ENCODE measurements at regions not wholly inside any gene's neighbourhood (a gene's known extent, or its start where the extent isn't known, plus 50 kb on each side); places are given as distances from the start of the nearest gene placed in this dataset.

DNA sequence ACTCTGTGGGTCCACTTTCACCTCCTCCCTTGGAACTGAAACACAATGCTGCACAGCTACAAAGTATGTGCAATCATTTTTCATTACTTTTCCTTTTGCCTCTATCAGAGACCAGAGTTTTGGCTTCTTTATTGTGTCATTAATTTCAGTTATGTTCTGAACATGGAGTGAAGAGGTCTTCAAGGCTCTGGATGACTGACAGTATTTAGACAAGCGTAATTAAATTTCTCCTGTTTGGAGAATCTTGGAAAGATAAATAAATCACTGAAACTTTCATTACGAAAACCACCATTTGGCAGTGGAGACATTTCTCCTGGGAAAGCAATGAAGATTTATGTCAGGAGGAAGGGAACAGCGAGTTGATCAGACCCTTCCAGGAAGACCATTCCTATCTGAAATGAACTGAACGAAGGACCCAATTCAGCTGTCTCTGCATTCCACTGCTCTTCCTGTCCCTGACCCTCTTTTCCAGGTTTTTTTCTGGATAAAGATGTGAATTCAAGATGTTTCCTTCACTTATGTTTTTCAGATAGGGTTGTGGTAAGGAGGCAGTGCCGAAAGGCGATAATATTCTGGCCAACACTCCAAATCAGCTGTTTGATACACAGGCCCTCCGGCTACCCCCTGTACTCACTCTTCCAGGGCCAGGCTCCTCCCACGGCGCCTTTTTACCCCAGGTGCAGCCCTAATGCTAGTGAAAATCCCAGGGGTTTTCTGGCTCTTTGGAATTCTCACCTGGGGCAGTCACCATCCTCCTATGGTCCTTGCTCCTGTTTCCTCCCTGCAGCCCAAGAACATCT lies 77.2 kb upstream of the OSMR start:
- no peak for DNase-seq (ENCODE audit: low spot score)
- Mint-ChIP-seq H3K36me3 (ENCODE audit: low read depth) (no peaks in the 10 kb centered on the region), H3K9me3 (no peaks in the 10 kb centered on the region), H3K27ac (no peak overlapping the region), H3K27me3 (ENCODE audit: low read depth) (no peaks in the 10 kb centered on the region), H3K4me1 (ENCODE audit: low read depth) (no peaks in the 10 kb centered on the region), H3K4me3 (no peak overlapping the region)

DNA sequence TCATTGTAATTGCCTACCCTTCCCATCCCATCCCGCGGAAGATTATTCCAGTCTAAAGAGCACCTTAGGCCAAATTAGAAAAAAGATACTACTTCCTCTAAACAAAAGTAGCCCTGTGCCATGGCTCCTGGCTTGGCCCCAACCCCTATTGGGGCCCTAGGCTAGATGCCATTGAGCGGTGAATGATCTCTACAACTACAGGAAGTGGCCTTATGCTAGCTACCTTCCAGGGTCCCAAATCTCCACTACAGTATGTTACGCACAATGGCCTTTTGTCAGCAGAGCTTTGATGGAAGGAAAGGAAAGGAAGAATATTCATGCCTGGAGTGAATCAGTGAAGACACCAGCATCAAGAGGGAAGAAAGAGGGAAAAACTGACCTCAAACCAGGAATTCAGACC lies 73.3 kb upstream of the OSMR start:
- H3K4me3 Mint-ChIP-seq: no peak overlapping the region
- H3K9me3 Mint-ChIP-seq: no peaks in the 10 kb centered on the region
- H3K27me3 Mint-ChIP-seq (ENCODE audit: low read depth): no peaks in the 10 kb centered on the region
- no peaks in the 10 kb centered on the region for H3K36me3 Mint-ChIP-seq (ENCODE audit: low read depth)
- no peak for DNase-seq (ENCODE audit: low spot score)
- no peaks in the 10 kb centered on the region for H3K4me1 Mint-ChIP-seq (ENCODE audit: low read depth)
- H3K27ac Mint-ChIP-seq: no peak overlapping the region

DNA sequence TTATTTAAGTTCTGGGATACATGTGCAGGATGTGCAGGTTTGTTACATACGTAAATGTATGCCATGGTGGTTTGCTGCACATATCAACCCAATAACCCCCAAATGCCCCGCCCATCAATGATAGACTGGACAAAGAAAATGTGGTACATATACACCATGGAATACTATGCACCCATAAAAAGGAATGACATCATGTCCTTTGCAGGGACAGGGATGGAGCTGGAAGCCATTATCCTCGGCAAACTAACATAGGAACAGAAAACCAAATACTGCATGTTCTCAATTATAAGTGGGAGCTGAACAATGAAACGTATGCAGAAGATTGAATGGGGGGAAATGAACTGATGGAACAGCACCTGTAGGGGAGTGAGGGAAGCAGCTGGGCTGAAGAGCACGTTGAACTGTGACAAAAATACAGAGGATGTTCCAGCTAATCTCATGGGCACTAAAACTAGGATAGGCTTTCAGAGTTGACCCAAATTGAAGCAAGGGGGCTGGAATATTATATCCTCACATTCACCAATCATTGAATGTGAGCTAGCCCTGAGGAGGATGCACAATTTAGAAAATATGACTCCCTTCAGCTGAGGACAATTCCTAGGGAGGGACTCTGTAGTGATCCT lies 70.5 kb upstream of the OSMR start:
- Mint-ChIP-seq H3K27me3 (ENCODE audit: low read depth) (no peaks in the 10 kb centered on the region), H3K4me3 (no peak overlapping the region), H3K36me3 (ENCODE audit: low read depth) (no peaks in the 10 kb centered on the region), H3K9me3 (no peaks in the 10 kb centered on the region), H3K27ac (no peak overlapping the region), H3K4me1 (ENCODE audit: low read depth) (no peaks in the 10 kb centered on the region)
- no peak for DNase-seq (ENCODE audit: low spot score)

DNA sequence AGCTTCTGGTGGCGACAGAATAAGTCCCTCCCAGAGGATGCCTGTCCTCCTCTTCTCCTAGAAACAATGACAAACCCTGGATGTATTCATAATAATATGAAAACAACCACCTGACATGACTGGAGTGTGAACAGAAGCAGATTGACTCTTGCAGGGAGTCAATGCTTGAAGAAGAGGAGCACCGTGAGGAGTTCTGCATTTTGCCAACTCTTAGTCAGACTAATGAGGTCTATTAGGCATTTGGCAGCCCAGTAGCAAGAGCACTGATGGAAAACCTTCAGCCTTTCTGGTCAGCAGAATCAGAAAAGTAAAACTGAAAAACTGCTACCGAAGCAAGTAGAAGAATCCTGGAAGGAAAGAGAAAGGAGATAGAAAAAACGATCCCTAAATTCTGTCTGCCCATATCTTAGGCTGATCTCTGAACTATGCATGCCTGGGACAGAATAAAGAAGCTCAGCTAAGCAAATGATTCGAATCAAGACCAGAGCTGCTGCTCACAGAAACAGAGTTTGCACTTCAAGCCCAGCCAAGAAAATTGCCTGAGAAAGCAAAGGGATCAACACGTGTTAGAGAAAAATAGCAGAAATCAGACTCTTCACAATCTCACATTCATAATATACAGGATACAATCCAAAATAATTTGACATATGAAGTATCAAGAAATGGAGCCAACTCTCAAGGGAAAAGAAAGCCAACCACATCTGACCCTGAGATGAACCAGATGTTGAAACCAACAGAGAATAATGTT lies 69.5 kb upstream of the OSMR start:
- H3K4me3 Mint-ChIP-seq: no peak overlapping the region
- no peaks in the 10 kb centered on the region for H3K27me3 Mint-ChIP-seq (ENCODE audit: low read depth)
- no peak overlapping the region for H3K27ac Mint-ChIP-seq
- H3K36me3 Mint-ChIP-seq (ENCODE audit: low read depth): no peaks in the 10 kb centered on the region
- H3K9me3 Mint-ChIP-seq: no peaks in the 10 kb centered on the region
- no peaks in the 10 kb centered on the region for H3K4me1 Mint-ChIP-seq (ENCODE audit: low read depth)
- no peak for DNase-seq (ENCODE audit: low spot score)

DNA sequence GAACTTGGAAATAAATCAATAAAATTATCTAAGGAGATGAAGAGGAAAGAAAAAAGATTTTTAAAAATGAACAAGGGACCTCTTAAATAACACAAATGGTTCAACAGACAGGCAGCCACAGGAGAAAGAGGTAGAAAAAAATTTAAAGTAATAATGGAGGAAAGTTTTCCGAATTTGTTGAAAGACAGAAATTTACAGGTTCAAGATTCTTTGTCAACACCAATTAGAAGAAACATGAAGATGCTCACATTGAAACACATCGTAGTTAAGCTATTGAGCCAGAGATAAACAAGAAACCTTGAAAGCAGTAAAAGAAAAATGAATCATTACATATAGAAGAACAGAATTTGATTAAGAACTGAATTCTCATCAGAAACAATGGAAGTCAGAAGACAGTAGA lies 68.7 kb upstream of the OSMR start:
- Mint-ChIP-seq H3K4me1 (ENCODE audit: low read depth) (no peaks in the 10 kb centered on the region), H3K9me3 (no peaks in the 10 kb centered on the region), H3K36me3 (ENCODE audit: low read depth) (no peaks in the 10 kb centered on the region), H3K4me3 (no peak overlapping the region), H3K27ac (no peak overlapping the region), H3K27me3 (ENCODE audit: low read depth) (no peaks in the 10 kb centered on the region)
- DNase-seq (ENCODE audit: low spot score): no peak

DNA sequence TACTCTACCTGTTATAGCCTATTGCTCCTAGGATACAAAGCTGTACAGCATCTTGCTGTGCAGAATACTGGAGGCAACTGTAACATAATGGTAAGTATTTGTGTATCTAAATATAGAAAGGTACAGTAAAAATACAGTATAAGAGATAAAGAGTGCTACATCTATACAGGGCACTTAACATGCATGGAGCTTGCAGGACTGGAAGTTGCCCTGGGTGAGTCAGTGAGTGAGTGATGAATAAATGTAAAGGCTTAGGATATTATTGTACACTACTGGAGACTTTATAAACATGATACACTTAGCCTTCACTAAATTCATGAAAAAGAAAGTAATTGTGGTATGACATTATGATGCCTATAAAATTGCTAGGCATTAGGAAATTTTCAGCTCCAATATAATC lies 65.5 kb upstream of the OSMR start:
- Mint-ChIP-seq H3K36me3 (ENCODE audit: low read depth) (no peaks in the 10 kb centered on the region), H3K4me3 (no peak overlapping the region), H3K27ac (no peak overlapping the region), H3K4me1 (ENCODE audit: low read depth) (no peaks in the 10 kb centered on the region), H3K27me3 (ENCODE audit: low read depth) (peaks cover 4% of the 10 kb centered on the region), H3K9me3 (no peaks in the 10 kb centered on the region)
- DNase-seq (ENCODE audit: low spot score): no peak

DNA sequence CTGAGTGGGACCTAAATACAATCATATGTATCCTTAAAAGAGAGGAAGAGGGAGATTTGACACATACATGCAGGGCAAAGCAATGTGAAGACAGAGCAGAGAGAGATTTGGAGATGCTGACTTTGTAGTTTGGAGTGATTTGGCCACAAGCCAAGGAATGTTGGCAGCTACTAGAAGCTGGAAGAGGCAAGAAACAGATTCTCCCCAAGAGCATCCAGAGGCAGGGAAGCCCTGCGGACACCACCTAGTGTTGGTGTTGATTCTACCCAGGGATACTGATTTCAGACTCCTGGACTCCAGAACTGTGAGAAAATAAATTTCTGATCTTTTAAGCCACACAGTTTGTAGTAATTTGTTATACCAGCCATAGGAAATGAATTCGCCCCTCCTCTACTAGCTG lies 64.9 kb upstream of the OSMR start:
- Mint-ChIP-seq H3K36me3 (ENCODE audit: low read depth) (no peaks in the 10 kb centered on the region), H3K4me3 (no peak overlapping the region), H3K9me3 (no peaks in the 10 kb centered on the region), H3K27ac (no peak overlapping the region), H3K4me1 (ENCODE audit: low read depth) (no peaks in the 10 kb centered on the region), H3K27me3 (ENCODE audit: low read depth) (peaks cover 4% of the 10 kb centered on the region)
- DNase-seq (ENCODE audit: low spot score): no peak

DNA sequence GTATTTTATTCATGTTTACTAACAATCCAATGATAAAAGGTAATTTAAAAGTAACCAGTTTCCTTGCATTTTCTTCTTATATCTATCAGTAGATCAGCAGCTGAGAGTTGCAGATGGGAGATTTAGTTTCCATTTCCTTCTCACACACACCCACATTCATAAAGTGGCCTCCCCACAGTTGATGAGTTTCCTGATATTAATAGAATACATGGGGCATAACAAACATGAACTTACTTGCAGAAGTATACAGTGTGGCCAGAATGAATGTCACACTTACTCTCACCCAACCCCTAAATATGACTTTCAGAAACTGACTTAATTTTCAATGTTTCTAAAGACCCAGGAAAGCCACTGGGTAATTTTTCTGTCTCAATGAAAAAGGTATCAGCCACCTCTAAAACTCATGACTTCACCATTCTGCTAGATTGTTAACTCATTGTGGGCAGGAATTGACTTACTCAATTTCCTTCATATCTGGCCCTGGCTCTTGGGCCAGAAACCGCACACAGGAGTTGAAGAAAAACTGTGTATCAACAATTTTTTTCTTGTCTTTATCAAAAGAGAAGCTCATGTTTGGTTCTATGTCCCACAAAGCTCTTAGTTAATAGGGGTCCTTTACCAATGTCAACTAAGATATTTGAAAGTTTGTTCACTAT lies 63.5 kb upstream of the OSMR start:
- Mint-ChIP-seq H3K36me3 (ENCODE audit: low read depth) (no peaks in the 10 kb centered on the region), H3K4me1 (ENCODE audit: low read depth) (no peaks in the 10 kb centered on the region), H3K4me3 (no peak overlapping the region), H3K27ac (no peak overlapping the region), H3K27me3 (ENCODE audit: low read depth) (peaks cover 4% of the 10 kb centered on the region), H3K9me3 (no peaks in the 10 kb centered on the region)
- DNase-seq (ENCODE audit: low spot score): no peak

DNA sequence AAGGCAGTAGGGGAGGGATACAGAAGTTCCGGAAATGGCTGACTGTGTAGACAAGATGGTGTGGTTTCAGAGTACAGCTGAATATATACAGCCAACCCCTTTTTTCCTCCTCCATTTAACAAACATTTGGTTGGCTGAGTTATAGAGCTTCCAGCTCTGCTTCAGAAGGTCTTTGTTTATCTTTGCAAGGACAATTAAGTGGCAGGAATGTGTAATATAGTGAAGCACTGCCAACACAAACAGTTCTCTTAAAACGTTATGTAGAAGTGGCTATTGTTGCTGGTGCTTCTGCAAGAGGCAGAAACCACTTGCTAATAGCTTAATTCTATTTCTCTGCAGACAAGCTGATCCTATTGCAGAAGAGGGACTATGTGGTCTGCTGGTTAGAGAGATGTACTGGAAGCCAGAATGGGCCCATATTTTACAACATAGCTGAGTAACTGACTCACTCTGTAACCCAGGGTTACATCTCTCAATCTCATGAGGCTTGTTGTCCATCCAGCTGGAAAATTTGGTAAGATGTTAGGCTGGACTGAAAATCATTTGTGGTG lies 62.7 kb upstream of the OSMR start:
- Mint-ChIP-seq H3K27ac (no peak overlapping the region), H3K4me3 (no peak overlapping the region), H3K36me3 (ENCODE audit: low read depth) (no peaks in the 10 kb centered on the region), H3K4me1 (ENCODE audit: low read depth) (no peaks in the 10 kb centered on the region), H3K27me3 (ENCODE audit: low read depth) (peaks cover 4% of the 10 kb centered on the region), H3K9me3 (no peaks in the 10 kb centered on the region)
- DNase-seq (ENCODE audit: low spot score): no peak

DNA sequence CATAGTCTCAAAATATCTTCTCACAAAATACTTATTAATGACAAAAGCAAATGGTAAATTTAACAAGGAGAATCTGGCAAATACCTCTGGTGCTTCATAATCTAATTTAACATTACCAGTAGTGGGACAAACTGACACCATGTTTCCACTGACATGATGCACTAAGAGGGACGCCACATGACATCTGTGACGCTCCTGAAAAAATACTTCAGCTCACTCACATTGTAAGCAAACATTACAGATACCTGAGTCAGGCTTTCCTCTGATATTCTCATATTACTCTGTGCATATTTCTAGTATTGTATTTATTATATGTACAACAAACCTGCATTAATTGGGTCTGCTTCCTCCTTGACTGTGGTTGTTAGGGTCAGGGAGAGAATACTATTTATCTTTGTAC lies 56.7 kb upstream of the OSMR start:
- Mint-ChIP-seq H3K27me3 (ENCODE audit: low read depth) (no peaks in the 10 kb centered on the region), H3K27ac (no peak overlapping the region), H3K4me1 (ENCODE audit: low read depth) (no peaks in the 10 kb centered on the region), H3K9me3 (no peaks in the 10 kb centered on the region), H3K36me3 (ENCODE audit: low read depth) (no peaks in the 10 kb centered on the region), H3K4me3 (no peak overlapping the region)
- no peak for DNase-seq (ENCODE audit: low spot score)

DNA sequence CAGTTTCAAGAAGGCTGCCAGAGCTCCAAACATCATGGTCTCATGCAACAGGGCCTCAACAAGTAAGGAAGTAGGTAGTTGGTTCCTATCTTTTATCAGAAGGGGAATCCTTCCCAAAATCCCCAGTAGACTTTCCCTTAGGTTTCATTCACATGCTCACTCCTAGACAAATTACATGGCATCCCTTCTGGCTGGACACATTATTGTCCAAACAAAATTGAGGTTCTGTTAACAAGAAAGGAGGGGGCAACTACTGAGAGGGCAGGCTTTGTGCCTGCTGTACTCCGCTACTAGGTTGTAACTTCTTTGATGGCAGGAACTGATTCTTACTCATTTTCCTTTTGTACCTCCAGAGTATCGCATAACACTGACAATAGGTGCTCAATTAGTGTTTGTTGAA lies 56.0 kb upstream of the OSMR start:
- Mint-ChIP-seq H3K4me3 (no peak overlapping the region), H3K9me3 (no peaks in the 10 kb centered on the region), H3K27me3 (ENCODE audit: low read depth) (no peaks in the 10 kb centered on the region), H3K36me3 (ENCODE audit: low read depth) (no peaks in the 10 kb centered on the region), H3K4me1 (ENCODE audit: low read depth) (no peaks in the 10 kb centered on the region), H3K27ac (no peak overlapping the region)
- DNase-seq (ENCODE audit: low spot score): no peak

DNA sequence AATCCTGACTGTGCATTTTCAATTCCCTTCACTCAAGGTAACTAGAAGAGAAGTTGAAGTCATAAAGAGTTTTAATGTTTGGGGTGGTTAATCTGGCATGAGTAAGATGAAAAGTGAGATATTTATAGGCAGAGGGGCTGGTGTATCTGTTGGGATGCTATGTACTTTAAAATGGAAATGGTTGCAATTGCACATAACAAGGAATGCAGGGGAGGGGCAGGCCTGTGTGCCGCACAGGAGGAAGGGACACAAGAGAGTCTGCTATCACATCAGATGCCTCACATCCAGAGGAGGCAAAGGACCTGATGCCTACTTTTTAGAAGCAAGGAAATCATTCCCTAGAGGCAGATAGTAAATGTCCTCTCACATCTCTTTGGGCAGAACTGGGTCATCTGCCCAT lies 55.5 kb upstream of the OSMR start:
- H3K4me1 Mint-ChIP-seq (ENCODE audit: low read depth): no peaks in the 10 kb centered on the region
- H3K27me3 Mint-ChIP-seq (ENCODE audit: low read depth): no peaks in the 10 kb centered on the region
- H3K27ac Mint-ChIP-seq: no peak overlapping the region
- H3K9me3 Mint-ChIP-seq: no peaks in the 10 kb centered on the region
- H3K4me3 Mint-ChIP-seq: no peak overlapping the region
- no peaks in the 10 kb centered on the region for H3K36me3 Mint-ChIP-seq (ENCODE audit: low read depth)
- DNase-seq (ENCODE audit: low spot score): no peak

DNA sequence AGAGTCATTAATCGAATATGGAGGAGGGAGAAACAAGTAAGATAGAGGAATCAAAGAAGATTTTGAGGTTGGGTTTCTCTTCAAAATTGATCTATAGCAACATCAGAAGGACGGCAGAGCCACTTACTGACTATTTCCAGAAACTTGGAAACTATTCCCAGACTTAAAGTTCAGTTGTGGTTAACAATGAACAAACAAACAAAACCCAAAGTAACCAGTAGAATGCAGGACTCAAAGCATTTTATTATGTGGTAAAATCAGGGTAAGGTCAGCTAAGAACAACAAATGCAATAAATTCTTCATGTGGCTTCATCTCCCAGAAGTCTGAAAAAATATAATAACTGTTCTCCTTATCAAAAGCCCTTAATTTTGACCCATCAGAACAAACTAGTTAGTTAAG lies 54.9 kb upstream of the OSMR start:
- Mint-ChIP-seq H3K27me3 (ENCODE audit: low read depth) (no peaks in the 10 kb centered on the region), H3K36me3 (ENCODE audit: low read depth) (no peaks in the 10 kb centered on the region), H3K9me3 (no peaks in the 10 kb centered on the region), H3K27ac (no peak overlapping the region), H3K4me3 (no peak overlapping the region), H3K4me1 (ENCODE audit: low read depth) (no peaks in the 10 kb centered on the region)
- no peak for DNase-seq (ENCODE audit: low spot score)

DNA sequence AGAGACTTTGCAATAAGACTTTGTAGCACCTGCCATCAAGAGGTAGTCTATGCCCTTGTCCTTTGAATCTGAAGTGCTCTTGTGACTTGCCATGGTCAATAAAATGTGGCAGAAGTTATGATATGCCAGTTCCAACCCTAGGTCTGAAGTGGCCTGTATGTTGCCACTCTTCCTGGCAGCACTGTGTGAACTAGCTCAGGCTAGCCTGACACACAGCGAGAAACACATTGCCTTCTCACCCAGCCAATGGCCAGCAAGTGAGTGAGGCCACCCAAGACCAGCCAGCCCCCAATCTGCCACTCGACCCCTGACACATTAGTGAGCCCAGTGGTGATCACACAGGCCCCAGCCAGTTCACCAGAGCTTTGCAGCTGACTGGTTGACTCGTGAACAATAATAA lies 52.7 kb upstream of the OSMR start:
- Mint-ChIP-seq H3K4me1 (ENCODE audit: low read depth) (no peaks in the 10 kb centered on the region), H3K27me3 (ENCODE audit: low read depth) (no peaks in the 10 kb centered on the region), H3K9me3 (no peaks in the 10 kb centered on the region), H3K36me3 (ENCODE audit: low read depth) (no peaks in the 10 kb centered on the region), H3K27ac (no peak overlapping the region), H3K4me3 (no peak overlapping the region)
- no peak for DNase-seq (ENCODE audit: low spot score)

All from T-helper 2 cell treated with Interferon-gamma antibody and Interleukin-4, amounts not matched to agents 5 μg/mL and 100 μg/mL, for 36 hours (primary cell).